Smooth muscle cell (in vitro differentiated cells): ENCODE measurements at regions not wholly inside any gene's neighbourhood (a gene's known extent, or its start where the extent isn't known, plus 50 kb on each side); places are given as distances from the start of the nearest gene placed in this dataset.
A peak's percentile ranks its signal among the peaks of the same experiment; 100 is the strongest.

Experiments
- DNase-seq: peaks from one replicate; lab custom pipeline; 2025; ENCODE audit not compliant: unreplicated experiment; lab: John Stamatoyannopoulos, UW
- H2AFZ ChIP-seq: fragments of 200-600 bp; sonication (generic); 2 replicates; pipeline ENCODE4 v1.6.0; 2016; ENCODE audit warnings: antibody characterized with exemption, low read depth, mild to moderate bottlenecking
- H3F3A ChIP-seq: fragments of 200-600 bp; sonication (generic); 2 replicates; pipeline ENCODE4 v1.6.0; 2017; ENCODE audit warnings: antibody characterized with exemption, low read depth
- H3K27ac ChIP-seq: fragments of 200-600 bp; sonication (generic); 2 replicates; pipeline ENCODE4 v1.5.1; 2016; ENCODE audit warnings: low read depth, mild to moderate bottlenecking
- H3K27me3 ChIP-seq: fragments of 200-600 bp; sonication (generic); 2 replicates; pipeline ENCODE4 v1.6.1; 2016; ENCODE audit warnings: low read depth, mild to moderate bottlenecking
- H3K36me3 ChIP-seq: fragments of 200-600 bp; sonication (generic); 2 replicates; pipeline ENCODE4 v1.5.1; 2016; ENCODE audit warnings: low read depth
- H3K4me1 ChIP-seq: fragments of 200-600 bp; sonication (generic); 2 replicates; pipeline ENCODE4 v1.5.1; 2016; ENCODE audit warnings: low read depth
- H3K4me2 ChIP-seq: fragments of 200-600 bp; sonication (generic); 2 replicates; pipeline ENCODE4 v1.6.0; 2016; ENCODE audit warnings: mild to moderate bottlenecking
- H3K4me3 ChIP-seq: fragments of 200-600 bp; sonication (generic); 2 replicates; pipeline ENCODE4 v1.5.1; 2016; ENCODE audit warnings: mild to moderate bottlenecking
- H3K79me2 ChIP-seq: fragments of 200-600 bp; sonication (generic); 2 replicates; pipeline ENCODE4 v1.6.0; 2016; ENCODE audit warnings: low read depth, mild to moderate bottlenecking
- H3K9ac ChIP-seq: fragments of 200-600 bp; sonication (generic); 2 replicates; pipeline ENCODE4 v1.6.0; 2016; ENCODE audit warnings: low read depth
- H3K9me3 ChIP-seq: fragments of 200-600 bp; sonication (generic); replicated peaks from 2 replicates; pipeline ENCODE4 v1.5.1; 2016; ENCODE audit warnings: low read depth
- H4K20me1 ChIP-seq: fragments of 200-600 bp; sonication (generic); 2 replicates; pipeline ENCODE4 v1.6.0; 2016; ENCODE audit warnings: low read depth
- CTCF ChIP-seq: fragments of 200-600 bp; sonication (generic); IDR thresholded peaks from 2 replicates; pipeline ENCODE4 v1.5.1; 2017; ENCODE audit warnings: borderline replicate concordance, mild to moderate bottlenecking, antibody characterized with exemption; ENCODE audit not compliant: insufficient read depth, poor library complexity, severe bottlenecking
- WGBS: methylation state at CpG from one replicate; pipeline ENCODE4 v1.1.7; 2016; ENCODE audit warnings: low lambda C conversion rate; 5-methylcytosine and 5-hydroxymethylcytosine counted together

- H3K9me3 ChIP-seq: no peaks in the 10 kb centered on the region
- no peak overlapping the region for H3K27ac ChIP-seq
- no peak for DNase-seq
- H3K79me2 ChIP-seq: no peaks in the 10 kb centered on the region
- no peak overlapping the region for H3K9ac ChIP-seq
- H3K4me1 ChIP-seq: no peaks in the 10 kb centered on the region
- no peaks in the 10 kb centered on the region for H3K27me3 ChIP-seq
- no peak overlapping the region for H2AFZ ChIP-seq
- no peaks in the 10 kb centered on the region for H4K20me1 ChIP-seq
- H3K4me2 ChIP-seq: no peak overlapping the region
- H3K36me3 ChIP-seq: no peaks in the 10 kb centered on the region
- no peaks in the 10 kb centered on the region for H3F3A ChIP-seq
- no peak overlapping the region for H3K4me3 ChIP-seq
- WGBS: 78% methylated on average over 1 of the region's 1 CpG
- no peak for TF ChIP-seq CTCF
These were observed 111.9 kb upstream of the FST start for GRCh38 chr5:53368516-53368915.

DNA sequence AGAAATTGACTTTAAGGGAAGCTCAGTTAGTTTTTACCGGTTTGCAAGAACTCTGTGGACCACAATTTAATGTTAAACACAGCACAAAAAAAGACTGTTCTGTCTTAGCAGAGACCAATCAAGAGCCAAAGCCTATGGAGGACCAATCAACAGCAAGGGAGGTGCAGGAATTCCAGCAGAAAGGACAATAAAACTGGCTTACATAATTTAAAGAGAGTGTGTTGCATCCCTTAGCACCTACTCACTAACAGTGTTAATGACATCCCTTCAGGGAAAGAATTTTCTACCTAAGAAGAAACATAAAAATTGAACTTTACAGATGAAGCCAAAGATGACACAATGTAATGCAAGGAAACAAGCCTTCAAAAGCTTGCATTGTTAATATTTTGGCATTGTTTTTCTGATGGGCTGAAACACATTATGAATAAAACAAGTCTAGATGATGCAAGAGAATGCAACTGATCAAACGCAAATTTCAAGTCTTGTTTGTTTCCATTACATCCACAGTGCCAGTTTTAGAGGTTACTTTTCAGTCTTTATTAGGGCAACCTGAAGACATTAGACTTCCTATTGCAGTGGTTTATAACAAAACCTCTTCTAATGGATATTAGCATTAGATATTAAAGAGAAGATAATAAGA is 111.3 kb upstream of the FST start:
- no peak for DNase-seq
- no peak for TF ChIP-seq CTCF
- Histone ChIP-seq H3F3A (no peaks in the 10 kb centered on the region), H3K9ac (no peak overlapping the region), H3K79me2 (no peaks in the 10 kb centered on the region), H4K20me1 (no peaks in the 10 kb centered on the region), H3K4me1 (no peaks in the 10 kb centered on the region), H2AFZ (no peak overlapping the region), H3K4me2 (no peak overlapping the region), H3K9me3 (no peaks in the 10 kb centered on the region), H3K36me3 (no peaks in the 10 kb centered on the region), H3K27me3 (no peaks in the 10 kb centered on the region), H3K4me3 (no peak overlapping the region), H3K27ac (no peak overlapping the region)
- 89% methylated on average over 2 of the region's 2 CpGs for WGBS

GRCh38 chr5:53369681-53370080 is 110.7 kb upstream of the FST start:
- Histone ChIP-seq H3K27me3 (no peaks in the 10 kb centered on the region), H3K4me3 (no peak overlapping the region), H3K4me1 (no peaks in the 10 kb centered on the region), H3F3A (no peaks in the 10 kb centered on the region), H3K9ac (no peak overlapping the region), H3K27ac (no peak overlapping the region), H3K4me2 (no peak overlapping the region), H3K36me3 (no peaks in the 10 kb centered on the region), H3K79me2 (no peaks in the 10 kb centered on the region), H4K20me1 (no peaks in the 10 kb centered on the region), H2AFZ (no peak overlapping the region), H3K9me3 (no peaks in the 10 kb centered on the region)
- TF ChIP-seq CTCF: no peak
- no peak for DNase-seq
- 85% methylated on average over 3 of the region's 3 CpGs for WGBS

DNA sequence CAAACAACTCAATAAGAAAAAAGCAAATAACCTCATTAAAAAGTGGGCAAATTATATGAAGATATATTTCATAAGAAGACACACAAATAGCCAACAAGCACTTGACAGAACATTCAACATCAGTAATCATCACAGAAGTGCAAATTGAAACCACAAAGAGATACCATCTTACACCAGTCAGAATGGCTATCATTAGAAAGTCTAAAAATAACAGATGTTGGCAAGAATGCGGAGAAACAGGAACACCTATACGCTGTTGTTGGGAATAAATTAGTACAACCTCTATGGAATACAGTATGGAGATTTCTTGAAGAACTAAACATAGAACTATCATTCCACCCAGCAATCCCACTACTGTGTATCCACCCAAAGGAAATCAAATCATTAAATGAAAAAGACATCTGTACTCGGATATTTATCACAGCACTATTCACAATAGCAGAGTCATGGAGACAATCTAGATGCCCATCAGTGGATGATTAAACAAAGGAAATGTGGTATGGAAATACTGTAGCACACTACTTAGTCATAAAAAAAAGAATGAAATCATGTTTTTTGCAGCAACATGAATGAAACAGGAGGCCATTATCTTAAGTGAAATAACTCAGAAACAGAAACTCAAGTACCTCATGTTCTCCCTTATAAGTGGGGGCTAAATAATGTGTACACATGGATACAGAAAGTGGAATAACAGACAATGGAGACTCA is 106.8 kb upstream of the FST start:
- Histone ChIP-seq H2AFZ (peak overlapping the region; percentile 46), H3K27ac (peak overlapping the region; percentile 50), H3K9me3 (no peaks in the 10 kb centered on the region), H3K27me3 (no peaks in the 10 kb centered on the region), H3K9ac (no peak overlapping the region), H3K4me3 (no peak overlapping the region), H3K4me1 (no peaks in the 10 kb centered on the region), H4K20me1 (no peaks in the 10 kb centered on the region), H3K79me2 (no peaks in the 10 kb centered on the region), H3F3A (no peaks in the 10 kb centered on the region), H3K36me3 (no peaks in the 10 kb centered on the region), H3K4me2 (no peak overlapping the region)
- no peak for TF ChIP-seq CTCF
- 67% methylated on average over 3 of the region's 3 CpGs for WGBS
- no peak for DNase-seq
